ENCODE measurements at regions not wholly inside any gene's neighbourhood (a gene's known extent, or its start where the extent isn't known, plus 50 kb on each side); places are given as distances from the start of the nearest gene placed in this dataset.

GRCh38 chr9:115414561-115414960 lies 296.6 kb upstream of the TNC start:
- TF ChIP-seq, protein P1, sequence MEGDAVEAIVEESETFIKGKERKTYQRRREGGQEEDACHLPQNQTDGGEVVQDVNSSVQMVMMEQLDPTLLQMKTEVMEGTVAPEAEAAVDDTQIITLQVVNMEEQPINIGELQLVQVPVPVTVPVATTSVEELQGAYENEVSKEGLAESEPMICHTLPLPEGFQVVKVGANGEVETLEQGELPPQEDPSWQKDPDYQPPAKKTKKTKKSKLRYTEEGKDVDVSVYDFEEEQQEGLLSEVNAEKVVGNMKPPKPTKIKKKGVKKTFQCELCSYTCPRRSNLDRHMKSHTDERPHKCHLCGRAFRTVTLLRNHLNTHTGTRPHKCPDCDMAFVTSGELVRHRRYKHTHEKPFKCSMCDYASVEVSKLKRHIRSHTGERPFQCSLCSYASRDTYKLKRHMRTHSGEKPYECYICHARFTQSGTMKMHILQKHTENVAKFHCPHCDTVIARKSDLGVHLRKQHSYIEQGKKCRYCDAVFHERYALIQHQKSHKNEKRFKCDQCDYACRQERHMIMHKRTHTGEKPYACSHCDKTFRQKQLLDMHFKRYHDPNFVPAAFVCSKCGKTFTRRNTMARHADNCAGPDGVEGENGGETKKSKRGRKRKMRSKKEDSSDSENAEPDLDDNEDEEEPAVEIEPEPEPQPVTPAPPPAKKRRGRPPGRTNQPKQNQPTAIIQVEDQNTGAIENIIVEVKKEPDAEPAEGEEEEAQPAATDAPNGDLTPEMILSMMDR (conservative IDR thresholded peaks at IDR 0.05 in 1 of 2, IDR thresholded peaks at IDR 0.05 in 1 of 2; ENCODE audit: extremely low read depth in 1 of 2, insufficient read depth in 1 of 2, low read depth in 1 of 2, low read length in 2 of 2), result no peak
- TF ChIP-seq EZH2 (IDR thresholded peaks at IDR 0.05; ENCODE audit: borderline replicate concordance, low read length), result no peak

Measured in mammary epithelial cell (primary cell).